H7 (cell line): ENCODE measurements at regions not wholly inside any gene's neighbourhood (a gene's known extent, or its start where the extent isn't known, plus 50 kb on each side); places are given as distances from the start of the nearest gene placed in this dataset.
"Not testable (repeated sequence)": the region's sequence is repeated elsewhere in the genome, so short reads cannot be mapped to it uniquely, and the experiment has no call there.

ENCODE experiments used
- DNase-seq: peaks from one replicate; pipeline ENCODE4 v3.0.0; 2012
- H3K27me3 ChIP-seq: 2 replicates; pipeline ENCODE4 v1.6.0; 2011; ENCODE audit warnings: mild to moderate bottlenecking, low read length; ENCODE audit not compliant: control insufficient read depth, insufficient read depth
- H3K36me3 ChIP-seq: replicated peaks from 2 replicates; pipeline ENCODE4 v1.5.1; 2011; ENCODE audit warnings: low read length; ENCODE audit not compliant: control insufficient read depth, insufficient read depth
- H3K4me3 ChIP-seq: 2 replicates; pipeline ENCODE4 v1.5.1; 2011; ENCODE audit warnings: low read depth, mild to moderate bottlenecking, control low read depth, low read length, moderate library complexity; ENCODE audit not compliant: insufficient read depth

DNA sequence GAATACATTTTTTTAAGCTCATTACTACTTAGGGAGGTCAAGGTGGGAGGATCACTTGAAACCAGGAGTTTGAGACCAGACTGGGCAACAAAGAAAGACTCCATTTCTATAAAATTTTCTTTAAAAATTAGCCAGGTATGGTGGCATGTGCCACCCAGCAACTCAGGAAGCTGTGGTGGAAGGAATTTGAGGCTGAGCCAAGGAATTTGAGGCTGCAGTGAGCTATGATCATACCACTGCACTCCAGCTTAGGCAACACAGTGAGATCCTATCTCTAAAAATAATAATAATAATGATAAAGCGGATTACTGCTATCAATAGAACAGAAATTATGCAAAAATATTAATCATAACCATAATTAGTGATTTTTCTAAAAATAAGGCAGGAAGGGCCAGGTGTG, 170.3 kb downstream of the COPRS start:
- no peaks in the 10 kb centered on the region for H3K36me3 ChIP-seq
- H3K27me3 ChIP-seq, result no peaks in the 10 kb centered on the region
- no peak for DNase-seq
- no peak overlapping the region for H3K4me3 ChIP-seq

DNA sequence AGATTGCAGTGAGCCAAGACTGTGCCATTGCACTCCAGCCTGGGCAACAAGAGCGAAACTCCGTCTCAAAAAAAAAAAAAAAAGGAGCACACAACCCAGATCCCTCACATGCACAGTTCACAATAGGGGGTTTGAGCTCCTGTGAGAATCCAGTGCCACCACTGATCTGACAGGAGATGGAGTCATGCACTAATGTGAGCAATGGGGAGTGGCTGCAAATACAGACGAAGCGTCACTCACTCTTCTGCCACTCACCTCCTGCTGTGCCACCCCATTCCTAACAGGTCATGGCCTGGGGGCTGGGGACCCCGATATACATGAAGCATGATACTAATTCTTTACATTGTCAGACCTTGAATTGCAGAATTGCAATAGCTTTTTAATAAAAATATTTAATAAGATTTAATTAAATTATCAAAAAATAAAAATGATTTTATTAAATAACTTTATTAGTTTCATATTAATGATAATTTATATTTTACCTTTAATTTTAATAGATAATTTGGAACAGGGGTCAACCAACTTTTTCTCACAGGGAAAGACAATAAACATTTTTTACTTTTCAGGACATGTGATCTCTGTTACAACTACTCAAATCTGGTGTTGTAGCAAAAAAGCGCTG, 171.4 kb downstream of the COPRS start:
- no peak for DNase-seq
- H3K27me3 ChIP-seq, result no peaks in the 10 kb centered on the region
- no peaks in the 10 kb centered on the region for H3K36me3 ChIP-seq
- no peak overlapping the region for H3K4me3 ChIP-seq

DNA sequence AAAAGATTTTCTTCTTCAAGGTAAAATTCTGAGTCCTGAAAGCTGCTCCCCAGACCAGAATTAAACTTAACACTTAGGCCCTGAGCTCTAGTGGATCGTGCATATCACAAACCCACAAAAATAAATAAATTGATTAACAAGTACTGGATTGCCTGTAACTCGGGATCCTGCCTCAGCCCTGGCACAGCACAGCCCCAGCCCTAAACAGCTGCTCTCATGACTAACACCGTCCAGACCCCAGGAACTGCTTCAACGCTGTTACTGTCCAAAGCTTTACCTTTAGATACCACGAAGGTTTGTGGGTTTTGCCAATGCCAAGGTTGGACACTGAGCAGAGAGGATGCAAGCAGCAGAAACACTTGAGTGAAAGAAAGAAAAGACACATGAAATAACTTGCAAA, 172.5 kb downstream of the COPRS start:
- DNase-seq, result no peak
- Histone ChIP-seq H3K27me3 (no peaks in the 10 kb centered on the region), H3K4me3 (no peak overlapping the region), H3K36me3 (no peaks in the 10 kb centered on the region)

DNA sequence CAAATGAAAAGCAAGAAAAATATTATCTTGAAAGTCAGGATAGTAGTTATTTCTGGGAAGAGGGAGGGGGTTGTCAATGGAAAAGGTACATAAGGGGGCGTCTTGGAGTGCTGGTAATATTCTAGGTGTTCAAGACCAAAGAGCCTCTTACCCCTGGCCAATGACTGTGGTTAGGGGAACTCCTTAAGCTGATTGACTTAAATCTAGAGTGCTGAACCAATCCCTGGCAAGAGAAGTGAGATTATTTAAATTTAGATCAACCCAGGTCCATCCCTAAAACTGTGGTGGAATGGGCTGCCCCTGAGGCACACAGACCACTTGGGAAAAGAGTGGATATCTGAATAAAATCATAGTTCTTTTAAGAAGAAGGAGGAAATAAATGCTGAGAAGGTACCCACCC, 174.1 kb downstream of the COPRS start:
- DNase-seq, result no peak
- H3K4me3 ChIP-seq, result no peak overlapping the region
- H3K36me3 ChIP-seq, result no peaks in the 10 kb centered on the region
- H3K27me3 ChIP-seq, result no peaks in the 10 kb centered on the region

DNA sequence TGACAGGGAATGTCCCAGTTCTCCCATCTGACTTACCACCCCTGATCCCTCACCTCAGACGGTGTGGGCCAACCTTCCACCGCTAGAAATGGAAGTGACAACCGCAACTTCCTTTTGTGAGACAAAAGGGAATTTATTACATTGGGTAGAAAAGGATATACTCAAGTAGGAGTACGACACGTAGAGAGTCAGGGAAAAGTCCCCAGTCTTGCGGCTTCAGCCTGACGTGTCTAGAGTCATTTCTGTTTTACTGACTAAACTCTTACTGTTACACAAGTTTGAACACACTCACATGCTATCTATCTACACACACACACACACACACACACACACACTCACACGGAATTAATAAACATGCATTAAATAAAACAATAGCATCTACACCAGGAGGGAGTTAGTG, 178.9 kb downstream of the COPRS start:
- no peak overlapping the region for H3K4me3 ChIP-seq
- H3K36me3 ChIP-seq, result no peaks in the 10 kb centered on the region
- no peaks in the 10 kb centered on the region for H3K27me3 ChIP-seq
- DNase-seq, result no peak

DNA sequence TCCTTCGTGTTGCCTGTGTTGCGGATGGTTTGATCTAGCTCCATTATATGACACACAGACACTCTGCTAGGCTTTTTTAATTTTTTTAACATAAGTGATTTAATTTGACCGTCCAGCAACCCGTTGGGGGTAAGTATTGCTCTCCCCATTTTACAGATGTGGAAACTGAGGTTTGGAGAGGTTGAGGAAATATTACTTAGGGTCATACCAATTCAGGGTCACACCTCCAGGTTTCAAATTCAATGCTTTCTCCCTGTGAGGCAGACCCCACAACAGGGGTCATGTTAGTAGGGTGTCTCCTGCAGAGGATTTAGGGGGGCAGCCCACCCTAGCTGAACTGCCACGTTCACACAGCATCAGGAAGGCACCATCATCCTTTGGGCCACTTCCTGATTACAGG, 179.4 kb downstream of the COPRS start:
- Histone ChIP-seq H3K27me3 (no peaks in the 10 kb centered on the region), H3K4me3 (no peak overlapping the region), H3K36me3 (no peaks in the 10 kb centered on the region)
- DNase-seq, result no peak

DNA sequence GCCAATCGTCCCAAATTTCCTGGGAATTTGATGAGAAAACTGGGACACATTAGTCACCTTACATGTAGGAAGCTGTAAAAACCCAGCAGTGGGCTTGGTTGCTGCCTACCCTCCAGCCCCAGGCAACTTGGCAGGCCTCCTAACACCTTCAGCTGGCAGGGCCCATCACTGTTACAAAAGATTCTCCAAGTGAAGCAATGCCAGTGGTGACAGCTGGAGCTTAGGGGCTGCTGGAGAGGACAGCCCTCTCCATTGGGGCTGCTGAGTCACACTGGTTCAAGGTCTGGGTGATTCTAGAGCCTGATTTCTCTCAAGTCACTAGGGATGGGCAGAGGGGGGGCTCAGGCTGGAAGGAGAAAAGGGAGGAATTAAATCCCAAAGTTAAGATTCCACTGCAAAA, 180.6 kb downstream of the COPRS start:
- Histone ChIP-seq H3K4me3 (no peak overlapping the region), H3K36me3 (no peaks in the 10 kb centered on the region), H3K27me3 (no peaks in the 10 kb centered on the region)
- DNase-seq, result no peak

DNA sequence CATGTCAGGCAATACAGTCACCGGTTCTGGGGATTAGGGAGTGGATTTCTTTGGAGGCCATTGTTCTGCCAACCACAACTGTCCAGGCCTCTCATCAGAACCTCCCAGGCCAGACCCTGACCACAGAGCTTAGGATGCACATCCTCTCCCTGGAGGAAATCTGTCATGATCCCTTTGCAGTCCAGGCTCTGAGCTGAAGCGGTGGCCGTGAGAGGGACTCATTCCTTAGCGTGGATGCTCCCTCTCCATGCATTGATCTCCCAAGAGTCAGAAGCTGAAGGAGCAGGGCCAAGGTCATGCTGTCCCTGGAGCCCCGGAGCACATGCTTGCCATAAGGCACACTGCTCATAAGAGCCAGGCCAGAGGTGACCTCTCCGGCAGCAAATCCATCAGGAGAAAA, 181.4 kb downstream of the COPRS start:
- H3K4me3 ChIP-seq, result no peak overlapping the region
- H3K27me3 ChIP-seq, result no peaks in the 10 kb centered on the region
- H3K36me3 ChIP-seq, result no peaks in the 10 kb centered on the region
- no peak for DNase-seq

DNA sequence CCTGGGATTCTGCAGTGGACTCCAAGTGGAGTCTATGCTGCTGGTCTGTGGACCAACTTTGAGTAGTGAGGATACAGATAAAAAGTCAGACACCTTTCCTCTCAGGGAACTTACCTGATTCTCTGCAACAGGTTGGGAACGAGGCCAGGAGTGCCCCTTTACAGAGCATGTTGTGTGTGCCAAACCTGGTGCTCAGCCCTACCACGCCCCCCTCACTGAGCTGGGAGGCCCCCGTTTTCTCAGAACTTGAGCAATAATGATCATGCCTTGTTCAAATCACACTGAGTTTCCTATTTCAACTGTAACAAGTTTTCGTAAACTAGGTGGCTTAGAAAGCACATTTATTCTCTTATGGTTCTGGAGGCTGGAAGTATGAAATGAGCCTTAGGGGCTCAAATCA, 182.0 kb downstream of the COPRS start:
- no peak overlapping the region for H3K4me3 ChIP-seq
- no peaks in the 10 kb centered on the region for H3K36me3 ChIP-seq
- H3K27me3 ChIP-seq, result no peaks in the 10 kb centered on the region
- no peak for DNase-seq

DNA sequence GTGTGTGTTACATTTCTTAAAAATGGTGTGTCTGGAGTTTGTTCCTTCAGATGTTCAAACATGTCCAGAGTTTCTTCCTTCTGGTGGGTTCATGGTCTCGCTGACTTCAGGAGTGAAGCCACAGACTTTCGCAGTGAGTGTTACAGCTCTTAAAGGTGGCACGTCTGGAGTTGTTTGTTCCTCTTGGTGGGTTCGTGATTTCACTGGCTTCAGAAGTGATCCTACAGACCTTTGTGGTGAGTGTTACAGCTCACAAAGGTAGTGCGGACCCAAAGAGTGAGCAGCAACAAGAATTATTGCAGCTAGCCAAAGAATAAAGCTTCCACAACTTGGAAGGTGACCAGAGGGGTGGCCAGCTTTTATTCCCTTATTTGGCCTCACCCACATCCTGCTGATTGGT, 183.7 kb downstream of the COPRS start:
- not testable (repeated sequence) for DNase-seq, H3K36me3 ChIP-seq, H3K4me3 ChIP-seq, H3K27me3 ChIP-seq

DNA sequence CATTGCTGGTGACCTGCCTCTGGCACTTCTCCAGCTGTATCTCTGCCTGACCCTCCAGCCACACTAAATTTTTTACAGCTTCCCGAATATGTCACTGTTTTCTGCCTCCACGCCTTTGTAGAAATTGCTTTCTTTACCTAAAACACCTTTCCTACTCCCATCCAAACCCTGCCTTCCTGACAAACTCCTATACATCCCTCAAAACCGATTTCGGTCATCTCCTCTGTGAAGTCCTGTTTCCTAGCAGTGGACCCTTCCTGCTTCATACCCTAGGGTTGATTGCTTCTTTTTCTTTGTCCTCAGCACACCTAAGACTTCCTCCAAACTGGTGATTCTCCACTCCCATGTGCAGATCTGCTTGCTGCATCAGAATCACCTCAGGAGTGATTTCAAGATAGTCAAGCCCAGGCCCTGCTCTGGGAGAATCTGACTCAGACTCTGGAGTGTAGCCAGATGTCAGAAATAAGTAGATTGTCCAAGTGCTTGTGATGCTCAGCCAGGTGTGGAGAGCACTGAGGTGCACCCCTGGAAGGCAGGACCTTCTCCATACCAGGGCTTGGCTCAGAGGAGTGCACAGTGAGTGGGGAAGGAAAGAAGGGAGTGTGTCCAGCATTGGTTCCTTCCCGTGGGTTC, 184.2 kb downstream of the COPRS start:
- no peak for DNase-seq
- H3K4me3 ChIP-seq, result no peak overlapping the region
- no peaks in the 10 kb centered on the region for H3K27me3 ChIP-seq
- H3K36me3 ChIP-seq, result no peaks in the 10 kb centered on the region

DNA sequence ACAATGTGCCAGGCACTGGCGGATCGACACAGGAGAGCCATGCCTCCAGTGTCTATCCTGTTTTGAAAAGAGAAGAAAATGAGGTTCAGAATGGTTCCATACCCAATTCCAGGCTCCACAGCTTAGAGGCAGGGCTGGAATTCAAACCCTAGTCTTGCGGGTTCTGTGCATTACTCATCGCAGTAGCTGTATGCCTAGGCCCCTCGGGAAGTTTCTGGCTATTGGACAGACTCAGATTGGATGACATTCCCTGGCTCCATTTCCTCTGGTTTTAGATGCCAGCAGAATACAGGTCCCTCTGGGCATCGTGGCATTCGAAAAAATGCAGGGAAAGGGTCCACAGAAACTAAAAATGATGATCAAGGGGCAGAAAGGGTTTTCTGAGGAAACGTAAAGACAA, 184.7 kb downstream of the COPRS start:
- H3K36me3 ChIP-seq, result no peaks in the 10 kb centered on the region
- H3K4me3 ChIP-seq, result no peak overlapping the region
- H3K27me3 ChIP-seq, result no peaks in the 10 kb centered on the region
- DNase-seq, result no peak

DNA sequence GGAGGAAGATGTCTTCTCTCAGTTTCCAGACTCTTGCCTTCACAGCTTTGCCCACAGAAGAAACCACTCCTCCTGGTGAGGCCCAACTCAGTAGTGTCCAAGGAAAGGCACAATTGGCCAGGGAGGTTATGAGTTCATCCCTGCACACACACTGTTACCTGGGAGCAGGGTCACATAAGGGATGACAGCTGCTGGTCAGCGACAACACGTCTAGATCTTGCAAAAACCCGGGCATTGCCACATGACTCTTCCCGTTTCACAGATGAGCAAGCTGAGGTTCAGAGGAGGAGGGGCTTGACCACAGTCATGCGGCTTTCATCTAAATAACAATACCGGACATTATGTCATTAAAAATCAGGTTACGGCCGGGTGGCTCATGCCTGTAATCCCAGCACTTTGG, 186.0 kb downstream of the COPRS start:
- Histone ChIP-seq H3K36me3 (no peaks in the 10 kb centered on the region), H3K27me3 (no peaks in the 10 kb centered on the region), H3K4me3 (no peak overlapping the region)
- DNase-seq, result no peak

DNA sequence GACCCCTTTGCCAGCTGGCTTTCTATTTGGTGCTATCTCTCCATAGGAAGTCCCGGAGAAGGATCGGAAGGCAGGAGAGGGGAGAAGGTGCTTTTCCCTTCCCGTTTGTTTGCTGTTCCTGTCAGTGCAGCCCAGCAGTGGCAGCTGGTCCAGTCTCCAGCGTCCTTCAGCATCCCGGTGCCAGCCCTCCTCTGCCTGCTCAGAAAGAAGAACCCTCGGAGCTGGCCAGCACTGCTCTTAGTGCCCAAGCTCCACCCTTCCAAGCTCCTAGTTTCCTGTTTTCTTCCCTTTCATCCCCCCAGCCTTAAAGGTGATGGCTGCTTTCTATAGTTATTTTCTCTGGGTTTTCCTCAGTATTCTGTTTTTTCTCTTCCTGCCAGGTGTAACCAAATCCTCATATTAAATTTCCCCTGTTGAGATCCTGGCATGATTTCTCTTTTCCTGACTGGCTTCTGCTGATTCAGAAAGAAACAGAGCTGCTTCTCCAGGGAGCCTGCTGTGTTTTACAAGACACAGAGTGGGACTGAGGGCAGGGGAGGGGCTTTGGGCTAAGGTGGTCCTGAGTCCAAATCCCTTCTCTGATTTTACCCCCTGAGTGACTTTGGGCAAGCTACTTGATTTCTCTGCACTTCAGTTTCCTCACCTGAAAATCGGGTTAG, 186.8 kb downstream of the COPRS start:
- Histone ChIP-seq H3K36me3 (no peaks in the 10 kb centered on the region), H3K4me3 (no peak overlapping the region), H3K27me3 (no peaks in the 10 kb centered on the region)
- DNase-seq, result no peak

DNA sequence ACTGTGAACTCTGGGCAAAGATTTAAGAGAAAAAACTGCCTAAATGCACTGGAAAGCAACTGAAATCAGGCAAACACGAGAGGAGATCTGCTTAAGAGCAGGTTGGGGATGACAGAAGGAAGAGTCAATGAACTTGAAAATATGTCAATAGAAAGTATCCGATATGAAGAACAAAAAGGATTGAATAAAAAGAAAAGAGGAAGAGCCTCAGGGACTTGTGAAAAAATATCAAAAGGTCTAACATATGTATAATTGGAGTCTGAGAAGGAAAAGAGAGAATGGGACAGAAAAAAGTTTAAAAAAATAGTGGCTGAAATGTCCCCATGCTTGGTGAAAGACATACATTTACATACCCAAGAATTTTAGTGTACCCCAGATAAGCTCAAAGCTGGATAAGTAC, 195.5 kb downstream of the COPRS start:
- no peaks in the 10 kb centered on the region for H3K36me3 ChIP-seq
- H3K27me3 ChIP-seq, result no peaks in the 10 kb centered on the region; the same call in 1 of the 2 replicates
- DNase-seq, result no peak
- no peak overlapping the region for H3K4me3 ChIP-seq
